NCI-H2196 treated with DMSO at 0.1 percent for 48 hours (cell line): ENCODE measurements at regions not wholly inside any gene's neighbourhood (a gene's known extent, or its start where the extent isn't known, plus 50 kb on each side); places are given as distances from the start of the nearest gene placed in this dataset.
"Not testable (repeated sequence)": the region's sequence is repeated elsewhere in the genome, so short reads cannot be mapped to it uniquely, and the experiment has no call there.

ENCODE experiments used
- DNase-seq: peaks from one replicate; lab custom pipeline; 2025; ENCODE audit not compliant: unreplicated experiment; lab: John Stamatoyannopoulos, UW

- DNase-seq: no peak
Measured at GRCh38 chr2:145919477-145919876, 1399.6 kb upstream of the ZEB2 start.

GRCh38 chr2:145918951-145919350 lies 1399.0 kb upstream of the ZEB2 start:
- no peak for DNase-seq

GRCh38 chr2:145916799-145917198 lies 1396.9 kb upstream of the ZEB2 start:
- DNase-seq: no peak

GRCh38 chr2:145914716-145915115 lies 1394.8 kb upstream of the ZEB2 start:
- no peak for DNase-seq

- DNase-seq: no peak
Measured at GRCh38 chr2:145910416-145910815, 1390.5 kb upstream of the ZEB2 start.

- no peak for DNase-seq
Measured at GRCh38 chr2:145909766-145910165, 1389.8 kb upstream of the ZEB2 start.

- no peak for DNase-seq
Measured at GRCh38 chr2:145909175-145909755, 1389.3 kb upstream of the ZEB2 start.

GRCh38 chr2:145906354-145906753 lies 1386.4 kb upstream of the ZEB2 start:
- no peak for DNase-seq

- DNase-seq: no peak
Measured at GRCh38 chr2:145905371-145905770, 1385.5 kb upstream of the ZEB2 start.

- no peak for DNase-seq
Measured at GRCh38 chr2:145897151-145897550, 1377.2 kb upstream of the ZEB2 start.

GRCh38 chr2:145887915-145888314 lies 1368.0 kb upstream of the ZEB2 start:
- no peak for DNase-seq

GRCh38 chr2:145880997-145881396 lies 1361.1 kb upstream of the ZEB2 start:
- not testable (repeated sequence) for DNase-seq

GRCh38 chr2:145875016-145875415 lies 1355.1 kb upstream of the ZEB2 start:
- DNase-seq: no peak

GRCh38 chr2:145874466-145874865 lies 1354.5 kb upstream of the ZEB2 start:
- DNase-seq: no peak

GRCh38 chr2:145864501-145864900 lies 1344.6 kb upstream of the ZEB2 start:
- no peak for DNase-seq

- DNase-seq: no peak
Measured at GRCh38 chr2:145861940-145862339, 1342.0 kb upstream of the ZEB2 start.

- DNase-seq: no peak
Measured at GRCh38 chr2:145860083-145860482, 1340.2 kb upstream of the ZEB2 start.

- no peak for DNase-seq
Measured at GRCh38 chr2:145855142-145855541, 1335.2 kb upstream of the ZEB2 start.

GRCh38 chr2:145854039-145854755 lies 1334.3 kb upstream of the ZEB2 start:
- DNase-seq: no peak

GRCh38 chr2:145851730-145852129 lies 1331.8 kb upstream of the ZEB2 start:
- no peak for DNase-seq

- DNase-seq: no peak
Measured at GRCh38 chr2:145849466-145849865, 1329.5 kb upstream of the ZEB2 start.

- DNase-seq: no peak
Measured at GRCh38 chr2:145846982-145847381, 1327.1 kb upstream of the ZEB2 start.

- DNase-seq: no peak
Measured at GRCh38 chr2:145845923-145846322, 1326.0 kb upstream of the ZEB2 start.
